HPDE6-E6E7 (cell line): ENCODE measurements at regions not wholly inside any gene's neighbourhood (a gene's known extent, or its start where the extent isn't known, plus 50 kb on each side); places are given as distances from the start of the nearest gene placed in this dataset.
A peak's percentile ranks its signal among the peaks of the same experiment; 100 is the strongest.

Experiments
- DNase-seq: peaks from one replicate; pipeline ENCODE4 v3.0.0; 2011; ENCODE audit warnings: missing footprints; ENCODE audit errors: extremely low spot score

DNA sequence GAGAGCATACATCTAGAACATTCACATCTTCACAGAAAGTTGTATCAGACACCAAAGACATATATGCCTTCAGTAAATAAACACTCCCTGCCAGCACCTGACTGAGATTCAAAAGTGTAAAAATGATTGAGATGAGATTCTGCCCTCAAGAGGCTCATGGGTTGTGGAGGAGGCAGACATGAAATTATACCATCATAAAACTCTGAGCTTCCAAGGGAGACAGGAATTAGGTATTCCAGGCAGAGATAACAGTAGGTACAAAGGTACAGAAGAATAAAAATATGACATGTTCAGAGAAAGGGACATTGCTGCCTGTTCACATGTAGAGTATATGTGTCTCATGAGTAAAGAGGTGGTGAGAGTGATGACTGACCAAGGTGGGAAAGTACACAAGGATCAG lies 322.3 kb downstream of the OSR1 start:
- DNase-seq: no peak

DNA sequence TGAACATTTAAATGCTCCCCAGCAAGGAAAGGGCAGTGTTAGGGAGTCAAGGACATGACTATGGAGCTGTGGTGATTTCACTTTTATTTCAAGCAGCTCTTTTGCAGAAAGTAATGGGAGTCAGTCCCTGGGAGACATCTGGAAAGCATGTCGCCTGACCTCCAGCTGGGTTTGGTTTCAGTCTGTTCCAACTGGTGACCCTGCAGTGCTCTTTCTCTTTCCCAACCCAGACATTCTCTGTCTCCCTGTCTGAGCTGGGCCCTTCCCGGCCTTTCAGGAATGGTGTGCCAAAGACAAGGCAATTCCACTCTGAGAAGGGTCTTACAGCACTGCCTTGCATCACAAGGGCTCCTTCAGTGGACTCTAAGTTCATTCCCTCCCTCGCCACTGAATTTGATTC lies 323.2 kb downstream of the OSR1 start:
- DNase-seq: no peak

DNA sequence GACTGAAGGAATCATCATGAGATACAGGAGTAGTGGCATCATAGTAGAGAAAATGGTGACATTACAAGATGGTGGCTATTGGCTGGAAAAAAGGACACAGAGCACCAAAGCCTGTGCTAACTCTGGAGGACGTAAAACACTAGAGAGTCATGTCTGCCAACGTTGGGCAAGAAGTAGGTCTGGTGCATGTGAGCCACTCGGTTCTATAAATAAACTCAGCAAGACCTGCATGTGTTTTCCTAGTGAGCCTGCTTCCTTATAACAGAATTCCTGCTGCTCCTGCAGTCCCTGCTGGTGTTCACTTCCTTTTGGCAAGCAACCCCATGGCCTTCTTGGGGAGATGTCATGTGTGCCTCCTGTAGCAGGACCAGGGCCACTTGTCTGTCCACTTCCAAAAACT lies 325.2 kb downstream of the OSR1 start:
- no peak for DNase-seq

DNA sequence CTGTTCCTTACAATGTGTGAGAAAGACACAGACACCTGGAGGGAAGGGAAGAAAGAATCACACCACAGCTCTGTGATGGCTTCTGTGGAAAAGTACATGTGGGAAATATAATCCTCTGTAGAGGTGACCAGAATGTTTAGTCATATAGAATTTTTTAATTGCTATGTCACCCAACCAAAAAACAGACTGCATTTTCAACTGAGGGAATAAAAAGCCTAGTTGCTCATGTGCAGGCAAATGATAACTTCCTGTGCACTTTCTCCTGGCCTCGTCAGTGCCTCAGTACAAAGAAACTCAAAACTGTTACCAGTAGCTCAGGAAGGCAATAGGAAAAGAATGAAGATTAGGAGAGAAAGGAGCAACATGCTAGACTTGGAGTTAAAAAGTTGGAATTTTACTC lies 326.8 kb downstream of the OSR1 start:
- no peak for DNase-seq

DNA sequence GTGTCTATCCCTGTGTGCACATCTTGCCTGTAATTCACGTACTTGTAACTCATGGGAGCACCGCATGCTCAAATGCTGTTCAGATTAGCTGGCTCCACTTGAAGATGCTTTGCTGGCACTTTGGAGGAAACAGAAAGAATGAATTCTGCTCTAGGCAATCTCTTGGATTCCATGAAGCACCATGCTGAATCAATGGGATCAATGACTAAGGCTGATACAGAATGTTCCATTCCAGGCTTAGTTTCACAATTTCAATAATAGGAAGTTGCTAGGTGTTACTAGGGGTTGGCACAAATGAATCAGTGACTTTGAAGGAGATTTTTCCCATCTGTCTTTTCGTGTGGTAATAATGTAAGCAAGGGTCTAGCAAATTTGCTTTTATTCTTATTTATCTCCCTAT lies 328.8 kb downstream of the OSR1 start:
- DNase-seq: peak; percentile 20

DNA sequence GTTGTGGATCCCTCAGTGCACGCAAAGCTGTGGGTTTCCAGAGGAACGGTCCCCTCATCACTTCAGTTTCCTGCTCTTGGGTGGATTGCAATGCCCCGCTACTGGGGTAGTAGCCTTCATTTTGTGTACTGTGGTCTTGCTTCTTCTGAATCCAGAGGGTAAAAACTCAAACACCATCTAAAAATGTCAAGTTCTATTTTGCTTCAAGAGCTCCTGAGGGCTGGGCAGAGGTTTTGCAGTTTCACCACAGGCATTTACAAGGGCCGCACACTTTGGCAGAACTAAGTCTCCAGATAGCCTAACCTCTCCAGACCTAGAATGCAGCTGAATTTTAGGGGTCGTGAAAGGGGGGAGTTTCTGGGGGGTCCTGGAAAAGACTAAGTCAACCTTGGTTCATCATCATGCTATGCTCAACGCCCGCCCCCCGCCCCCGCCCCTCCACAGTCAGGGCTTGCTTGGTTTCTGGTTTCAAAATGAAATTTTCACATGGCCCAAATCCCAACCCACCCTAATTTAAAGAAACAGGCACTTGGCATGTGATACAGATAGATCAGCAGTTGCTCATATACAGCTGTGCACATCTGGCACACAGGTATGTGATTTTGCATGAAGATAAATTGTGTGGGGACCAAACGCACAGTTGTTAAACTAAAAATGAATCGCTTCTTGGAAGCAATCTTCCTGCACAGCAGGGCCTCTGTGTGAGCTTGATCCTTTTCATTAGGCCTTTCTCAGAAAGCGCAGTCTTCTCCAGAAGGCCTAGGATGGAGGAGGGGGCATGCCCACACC lies 329.6 kb downstream of the OSR1 start:
- no peak for DNase-seq

DNA sequence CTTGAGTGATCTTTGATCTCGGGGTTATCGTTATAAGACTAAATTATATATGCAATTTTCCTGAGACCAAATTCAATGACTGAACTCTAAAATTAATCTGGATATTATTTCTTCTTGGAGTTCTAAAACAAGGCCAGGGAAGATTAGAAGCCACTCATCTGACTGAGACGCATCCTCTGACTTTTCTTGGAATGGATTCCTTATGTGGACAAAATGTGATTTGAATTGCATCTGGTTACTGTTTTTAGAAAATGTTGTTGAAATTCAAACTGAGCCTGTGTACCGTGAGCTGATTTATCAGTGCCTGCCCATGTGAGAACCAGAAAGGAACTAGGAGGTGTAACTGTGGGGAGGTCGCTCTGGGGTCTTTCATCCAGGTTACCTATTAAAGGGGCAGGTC lies 330.8 kb downstream of the OSR1 start:
- DNase-seq: no peak

DNA sequence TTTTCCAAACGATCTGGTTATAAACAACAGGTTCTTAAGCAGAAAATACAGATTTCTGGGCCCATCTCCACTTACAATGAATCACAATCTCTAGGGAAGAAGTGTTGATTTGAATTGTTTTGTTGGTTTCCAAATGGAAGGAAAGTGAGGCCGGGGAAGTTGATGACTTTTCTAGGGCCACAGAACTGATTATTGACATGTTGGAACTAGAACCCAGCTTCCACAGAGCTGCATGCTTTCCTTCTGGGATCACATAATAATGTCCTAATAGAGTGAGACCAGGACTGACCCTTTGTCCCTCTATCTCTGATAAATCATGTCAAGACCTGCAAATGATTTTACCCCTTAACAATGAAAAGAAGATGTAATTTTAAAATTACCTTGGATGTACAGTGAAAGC lies 332.2 kb downstream of the OSR1 start:
- no peak for DNase-seq

DNA sequence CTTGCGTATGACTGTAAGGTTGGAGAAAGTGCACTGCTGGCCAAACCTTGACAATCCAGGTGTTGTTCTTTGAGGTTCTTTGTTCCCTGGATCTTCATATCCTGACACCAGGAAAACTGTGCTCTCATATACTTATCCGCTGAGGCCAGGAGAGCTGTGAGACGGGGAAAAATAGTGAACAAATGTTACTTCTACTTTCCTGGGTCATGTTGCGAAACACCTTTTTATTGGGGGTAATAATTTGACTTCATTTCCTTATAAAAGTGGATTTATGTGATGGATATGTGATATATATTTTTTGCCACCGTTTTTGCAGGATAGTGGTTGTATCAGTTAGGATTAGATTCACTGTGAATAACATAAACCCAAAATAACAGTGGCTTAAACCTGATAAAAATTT lies 336.1 kb downstream of the OSR1 start:
- DNase-seq: no peak

DNA sequence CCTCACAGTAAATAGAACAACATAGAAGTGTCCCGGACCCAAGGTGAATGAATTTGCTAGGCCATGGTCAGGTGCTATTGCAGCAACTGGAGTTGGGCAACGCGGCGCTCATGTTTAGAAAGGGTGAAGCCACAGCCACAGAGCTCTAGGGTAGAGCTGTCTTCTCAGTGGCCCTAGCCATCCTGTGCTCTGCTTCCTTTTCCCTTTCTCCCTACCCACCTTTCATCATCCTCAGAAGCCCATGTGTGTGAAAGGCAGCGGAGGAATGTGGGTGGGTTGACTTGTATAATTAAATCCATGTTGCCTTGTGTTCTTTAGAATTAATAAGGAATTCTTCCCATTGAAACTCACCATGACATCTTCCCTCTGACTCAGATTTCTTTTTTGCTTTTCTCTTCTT lies 336.7 kb downstream of the OSR1 start:
- no peak for DNase-seq

DNA sequence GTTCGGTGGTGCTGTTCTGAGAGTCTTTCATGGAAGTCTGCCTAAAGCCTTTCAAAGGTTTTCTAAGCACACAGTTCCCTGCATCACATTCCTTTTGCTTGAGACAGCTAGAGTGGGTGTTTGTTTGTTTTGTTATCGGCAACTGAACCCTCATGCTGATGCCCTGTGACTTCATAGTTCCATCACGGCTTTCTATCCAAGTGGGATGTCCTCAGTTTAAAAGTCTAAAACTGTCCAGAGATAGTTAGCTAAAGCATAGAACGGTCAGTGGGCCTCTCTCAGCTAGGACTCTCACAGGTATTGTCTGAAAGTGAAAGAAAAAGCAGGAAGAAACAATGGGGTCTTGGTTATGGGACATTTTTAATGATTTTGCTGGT lies 337.3 kb downstream of the OSR1 start:
- peak; percentile 40 for DNase-seq

DNA sequence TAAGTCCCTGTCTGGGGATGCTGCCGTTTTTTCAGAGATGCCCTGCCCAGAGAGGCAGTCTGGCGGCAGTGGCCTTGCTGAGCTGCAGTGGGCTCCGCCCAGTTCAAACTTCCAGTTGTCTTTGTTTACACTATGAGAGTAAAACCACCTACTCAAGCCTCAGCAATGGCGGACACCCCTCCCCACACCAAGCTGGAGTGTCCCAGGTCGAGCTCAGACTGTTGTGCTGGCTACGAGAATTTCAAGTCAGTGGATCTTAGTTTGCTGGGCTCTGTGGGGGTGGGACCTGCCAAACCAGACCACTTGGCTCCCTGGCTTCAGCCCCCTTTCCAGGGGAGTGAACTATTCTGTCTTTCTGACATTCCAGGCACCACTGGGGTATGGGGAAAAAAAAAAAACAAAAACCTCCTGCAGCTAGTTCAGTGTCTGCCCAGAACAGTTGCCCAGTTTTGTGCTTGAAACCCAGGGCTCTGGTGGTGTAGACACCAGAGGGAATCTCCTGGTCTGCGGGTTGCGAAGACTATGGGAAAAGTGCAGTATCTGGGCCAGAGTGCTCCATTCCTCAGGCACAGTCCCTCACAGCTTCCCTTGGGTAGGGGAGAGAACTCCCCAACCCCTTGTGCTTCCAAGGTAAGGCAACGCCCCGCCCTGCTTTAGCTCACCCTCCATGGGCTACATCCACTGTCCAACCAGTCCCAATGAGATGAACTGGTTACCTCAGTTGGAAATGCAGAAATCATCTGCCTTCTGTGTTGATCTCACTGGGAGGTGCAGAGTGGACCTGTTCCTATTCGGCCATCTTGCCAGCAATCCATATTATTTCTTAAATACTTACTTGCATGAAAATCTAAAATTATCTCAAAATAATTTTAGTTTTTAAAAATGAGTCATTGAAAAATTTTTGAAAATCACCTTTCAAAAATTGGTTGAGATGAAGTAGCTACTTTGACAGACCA lies 338.0 kb downstream of the OSR1 start:
- no peak for DNase-seq

DNA sequence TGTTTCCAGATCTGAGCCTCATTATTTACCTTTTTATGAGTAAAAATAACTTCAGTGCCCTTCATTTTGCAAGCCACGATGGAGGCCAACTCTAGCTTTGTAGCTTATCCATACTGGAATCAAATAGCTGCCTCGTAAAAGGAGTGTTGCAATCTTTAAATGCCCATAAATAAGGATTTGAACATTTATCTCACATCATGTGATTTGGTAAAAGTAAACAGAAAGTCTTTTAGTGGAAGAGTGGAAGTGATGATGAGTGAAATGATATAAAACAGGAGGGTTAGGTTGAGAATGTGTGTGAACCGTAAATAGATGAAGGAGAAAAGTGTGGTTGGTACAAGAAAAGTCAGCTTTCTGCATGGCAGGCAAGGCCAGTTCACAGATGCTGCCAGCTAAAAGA lies 348.9 kb downstream of the OSR1 start:
- no peak for DNase-seq

DNA sequence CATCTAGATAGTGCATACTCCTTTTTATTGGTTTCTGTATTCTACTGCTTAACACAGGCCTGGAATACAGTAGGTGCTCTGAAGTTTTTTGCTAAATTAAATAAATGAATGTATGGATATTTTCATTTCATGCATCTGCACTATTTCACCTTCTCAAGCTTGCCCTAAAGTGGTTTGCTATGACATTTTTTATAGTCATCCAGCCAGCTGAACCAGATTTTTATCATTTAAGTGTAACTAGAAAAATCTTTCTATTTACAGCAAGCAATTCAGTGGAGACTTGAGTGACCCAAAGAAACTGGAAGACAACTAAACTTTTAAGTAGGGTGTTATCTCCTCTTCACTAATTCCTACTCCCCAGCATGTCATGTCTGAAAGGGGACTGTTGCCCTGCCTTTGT lies 354.9 kb downstream of the OSR1 start:
- DNase-seq: no peak

DNA sequence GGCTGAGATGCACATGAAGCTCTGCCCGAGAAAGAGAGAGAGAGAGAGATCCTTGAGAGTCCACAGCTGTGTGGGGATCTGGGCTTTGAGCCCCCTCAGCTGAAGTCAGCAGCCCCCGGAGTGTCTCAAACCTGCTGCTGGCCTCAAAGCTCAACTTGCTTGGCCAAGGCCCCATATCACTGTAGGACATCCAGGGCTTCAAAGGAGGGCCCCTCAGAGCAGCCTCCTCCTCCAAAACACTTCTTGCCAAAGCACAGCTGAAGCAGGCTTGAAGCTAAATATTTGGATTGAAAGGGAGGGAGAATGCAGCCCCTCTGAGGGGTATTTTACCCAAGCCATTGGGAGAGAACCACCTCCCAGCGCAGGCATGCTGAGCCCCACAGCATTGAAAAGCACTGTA lies 357.6 kb downstream of the OSR1 start:
- no peak for DNase-seq

DNA sequence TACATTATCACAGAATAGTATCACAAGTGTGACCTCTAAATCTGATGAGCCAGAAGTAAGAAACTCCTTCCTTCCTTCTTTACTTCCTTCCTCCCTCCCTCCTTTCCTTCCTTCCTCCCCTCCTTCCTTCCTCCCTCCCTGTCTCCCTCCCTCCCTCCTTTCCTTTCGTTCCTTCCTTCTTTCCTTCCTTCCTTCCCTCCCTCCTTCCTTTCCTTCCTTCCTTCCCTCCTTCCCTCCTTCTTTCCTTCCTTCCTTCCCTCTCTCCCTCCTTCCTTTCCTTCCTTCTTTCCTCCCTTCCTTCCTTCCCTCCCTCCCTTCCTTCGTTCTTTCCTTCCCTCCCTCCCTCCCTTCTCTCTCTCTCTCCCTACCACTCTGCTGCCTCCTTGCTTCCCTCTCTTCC lies 359.2 kb downstream of the OSR1 start:
- DNase-seq: no peak

DNA sequence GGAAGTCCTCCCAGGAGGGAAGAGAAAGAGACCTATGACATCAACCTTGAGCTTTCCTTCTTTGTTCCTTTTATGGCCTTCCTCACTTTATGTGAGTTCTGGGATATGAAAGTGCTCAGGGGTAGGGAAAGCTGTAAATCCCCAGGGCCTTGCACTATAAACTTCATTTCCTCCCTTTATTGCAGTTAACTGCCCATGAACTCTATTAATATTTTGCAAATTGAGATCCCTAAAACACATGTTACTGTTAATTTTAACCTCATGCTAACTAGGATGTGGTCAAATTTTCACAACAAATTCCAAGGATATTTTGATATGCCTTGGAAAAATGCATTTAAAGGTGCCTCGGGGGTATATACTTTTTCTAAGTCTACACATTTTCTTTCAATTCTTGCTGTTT lies 359.9 kb downstream of the OSR1 start:
- DNase-seq: no peak

DNA sequence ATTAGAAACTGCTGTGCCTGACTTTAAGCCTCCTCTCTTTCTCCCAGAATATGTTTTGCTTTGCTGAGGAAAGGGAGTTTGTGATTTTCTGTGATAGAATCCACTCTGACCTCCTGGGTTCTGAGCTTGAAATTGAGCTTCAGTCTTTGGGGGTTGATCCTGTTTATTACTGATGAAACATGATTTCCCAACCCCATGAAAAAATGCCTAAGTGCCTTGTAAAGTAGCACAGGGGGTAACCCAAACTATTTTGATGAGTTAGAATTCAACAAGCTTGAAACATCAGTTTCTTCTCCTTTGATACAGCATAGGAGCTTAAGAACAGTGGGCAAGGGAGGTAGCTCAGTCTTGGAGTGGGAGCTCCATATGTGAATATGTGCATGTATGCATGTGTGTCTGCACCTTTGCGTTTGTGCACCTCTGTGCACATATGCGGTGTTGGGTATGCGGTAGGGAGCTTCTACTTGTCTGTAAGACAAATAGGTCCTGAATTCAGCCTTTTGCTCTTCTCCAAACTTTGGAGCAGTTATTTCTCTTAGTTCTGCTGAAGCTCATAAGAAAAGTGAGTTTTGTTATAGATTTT lies 364.6 kb downstream of the OSR1 start:
- DNase-seq: no peak

DNA sequence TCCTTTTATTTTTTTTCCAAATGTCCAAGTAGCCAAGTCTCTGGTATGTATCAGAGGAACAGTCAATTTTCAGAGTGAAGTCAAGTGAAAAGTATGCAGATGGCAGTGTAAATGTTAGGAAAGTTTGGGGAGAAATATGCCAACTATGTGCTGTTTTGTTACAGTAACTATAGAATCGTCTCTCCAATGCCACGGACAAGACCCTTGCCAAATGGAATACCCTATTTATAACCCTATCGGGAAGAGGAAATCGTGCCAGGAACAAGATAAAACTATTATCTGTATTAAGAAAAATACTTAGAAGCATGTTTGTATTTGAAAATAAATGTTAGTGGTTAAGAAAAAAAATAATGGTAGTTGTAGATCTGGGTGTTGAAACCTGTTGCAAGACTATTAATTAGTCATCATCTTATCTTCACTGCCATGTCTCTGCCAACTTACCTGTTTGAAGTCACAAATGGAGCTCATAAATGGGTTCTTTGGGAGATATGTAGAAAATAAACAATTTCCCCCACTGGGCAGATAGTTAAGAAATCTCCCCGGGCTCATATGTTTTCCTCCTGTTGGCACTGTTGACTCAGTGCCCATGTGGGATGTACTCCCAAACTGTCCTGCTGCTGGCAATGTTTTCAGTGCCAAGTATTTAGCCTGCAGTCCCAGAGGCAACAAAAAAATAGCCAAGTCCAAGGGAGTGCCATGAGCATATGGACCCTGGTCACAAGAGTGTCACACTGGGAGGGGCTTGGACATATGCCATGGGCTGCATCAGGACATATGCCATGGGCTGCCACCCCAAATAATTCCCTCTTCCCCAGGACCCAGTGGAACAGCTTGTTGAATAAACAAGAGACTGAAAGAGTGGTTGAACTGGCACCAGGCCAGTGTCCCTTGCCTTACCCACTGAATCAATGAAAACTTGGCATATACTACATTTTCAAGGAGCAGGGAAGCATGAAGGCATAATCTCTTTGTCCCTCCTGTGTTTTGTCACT lies 366.9 kb downstream of the OSR1 start:
- DNase-seq: peak; percentile 39

DNA sequence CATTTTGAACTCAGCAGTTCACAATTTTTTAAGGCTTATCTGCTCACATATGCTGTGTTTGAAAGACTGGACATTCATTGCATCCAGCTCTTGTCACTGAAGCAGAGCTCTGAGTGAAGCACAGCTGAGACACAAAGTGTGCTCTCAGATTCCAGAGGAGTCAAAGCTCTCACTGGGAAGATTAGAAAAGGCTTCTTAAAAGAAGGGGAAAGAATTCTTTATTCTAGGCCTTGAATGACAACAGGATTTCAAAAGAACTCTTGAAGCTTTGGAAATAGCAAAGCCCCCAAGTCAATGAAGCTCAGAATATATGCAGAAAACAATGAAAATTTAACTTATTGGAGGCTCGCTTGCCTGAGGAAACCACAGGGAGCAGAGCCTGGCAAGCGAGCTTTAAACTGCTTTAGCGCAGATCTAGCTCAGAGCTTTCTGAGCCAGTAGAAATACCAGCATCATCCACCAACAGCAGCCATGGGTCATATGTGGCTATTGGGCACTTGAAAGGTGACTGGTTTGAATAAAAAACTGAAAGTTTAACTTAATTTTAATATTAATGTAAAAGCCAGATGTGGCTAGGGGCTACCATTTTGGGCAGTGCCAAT lies 369.7 kb downstream of the OSR1 start:
- DNase-seq: no peak

DNA sequence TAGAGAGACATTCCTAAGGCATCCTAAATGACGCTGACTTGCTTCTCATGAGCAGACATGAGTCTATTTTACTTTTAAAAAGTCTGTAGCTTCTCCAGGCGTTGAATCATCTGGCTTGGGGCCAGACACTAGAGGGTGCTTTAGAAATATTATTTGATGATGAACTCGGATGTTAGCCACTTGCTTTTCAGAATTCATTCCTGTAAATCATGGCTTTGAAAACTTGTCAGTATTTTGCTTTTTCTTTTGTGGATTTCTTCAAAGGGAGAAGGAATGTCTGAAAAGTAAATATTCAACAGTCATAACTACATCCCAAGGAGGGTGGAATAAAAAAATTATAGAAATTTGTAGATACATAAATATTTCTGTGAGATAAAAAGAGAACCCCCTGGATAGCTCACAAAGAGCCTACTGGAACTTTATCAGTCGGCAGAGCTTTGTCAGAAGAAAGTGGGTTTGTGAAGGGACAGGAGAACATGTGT lies 370.8 kb downstream of the OSR1 start:
- peak; percentile 17 for DNase-seq
